ENCODE measurements at regions not wholly inside any gene's neighbourhood (a gene's known extent, or its start where the extent isn't known, plus 50 kb on each side); places are given as distances from the start of the nearest gene placed in this dataset.
"Not testable (repeated sequence)": the region's sequence is repeated elsewhere in the genome, so short reads cannot be mapped to it uniquely, and the experiment has no call there.

DNA sequence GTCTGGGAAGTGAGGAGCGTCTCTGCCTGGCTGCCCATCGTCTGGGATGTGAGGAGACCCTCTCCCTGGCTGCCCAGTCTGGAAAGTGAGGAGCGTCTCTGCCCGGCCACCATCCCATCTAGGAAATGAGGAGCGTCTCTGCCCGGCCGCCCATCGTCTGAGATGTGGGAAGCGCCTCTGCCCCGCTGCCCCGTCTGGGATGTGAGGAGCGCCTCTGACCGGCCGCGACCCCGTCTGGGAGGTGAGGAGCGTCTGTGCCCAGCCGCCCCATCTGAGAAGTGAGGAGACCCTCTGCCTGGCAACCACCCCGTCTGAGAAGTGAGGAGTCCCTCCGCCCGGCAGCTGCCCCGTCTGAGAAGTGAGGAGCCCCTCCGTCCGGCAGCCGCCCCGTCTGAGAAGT lies 130.5 kb upstream of the BEND6 start:
- TF ChIP-seq, protein P1, sequence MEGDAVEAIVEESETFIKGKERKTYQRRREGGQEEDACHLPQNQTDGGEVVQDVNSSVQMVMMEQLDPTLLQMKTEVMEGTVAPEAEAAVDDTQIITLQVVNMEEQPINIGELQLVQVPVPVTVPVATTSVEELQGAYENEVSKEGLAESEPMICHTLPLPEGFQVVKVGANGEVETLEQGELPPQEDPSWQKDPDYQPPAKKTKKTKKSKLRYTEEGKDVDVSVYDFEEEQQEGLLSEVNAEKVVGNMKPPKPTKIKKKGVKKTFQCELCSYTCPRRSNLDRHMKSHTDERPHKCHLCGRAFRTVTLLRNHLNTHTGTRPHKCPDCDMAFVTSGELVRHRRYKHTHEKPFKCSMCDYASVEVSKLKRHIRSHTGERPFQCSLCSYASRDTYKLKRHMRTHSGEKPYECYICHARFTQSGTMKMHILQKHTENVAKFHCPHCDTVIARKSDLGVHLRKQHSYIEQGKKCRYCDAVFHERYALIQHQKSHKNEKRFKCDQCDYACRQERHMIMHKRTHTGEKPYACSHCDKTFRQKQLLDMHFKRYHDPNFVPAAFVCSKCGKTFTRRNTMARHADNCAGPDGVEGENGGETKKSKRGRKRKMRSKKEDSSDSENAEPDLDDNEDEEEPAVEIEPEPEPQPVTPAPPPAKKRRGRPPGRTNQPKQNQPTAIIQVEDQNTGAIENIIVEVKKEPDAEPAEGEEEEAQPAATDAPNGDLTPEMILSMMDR (IDR thresholded peaks at IDR 0.05; ENCODE audit: low read length): not testable (repeated sequence)
- TF ChIP-seq EZH2 (IDR thresholded peaks at IDR 0.05; ENCODE audit: borderline replicate concordance, low read length): not testable (repeated sequence)

Data from OCI-LY1 (cell line).